ENCODE measurements at regions not wholly inside any gene's neighbourhood (a gene's known extent, or its start where the extent isn't known, plus 50 kb on each side); places are given as distances from the start of the nearest gene placed in this dataset.

DNA sequence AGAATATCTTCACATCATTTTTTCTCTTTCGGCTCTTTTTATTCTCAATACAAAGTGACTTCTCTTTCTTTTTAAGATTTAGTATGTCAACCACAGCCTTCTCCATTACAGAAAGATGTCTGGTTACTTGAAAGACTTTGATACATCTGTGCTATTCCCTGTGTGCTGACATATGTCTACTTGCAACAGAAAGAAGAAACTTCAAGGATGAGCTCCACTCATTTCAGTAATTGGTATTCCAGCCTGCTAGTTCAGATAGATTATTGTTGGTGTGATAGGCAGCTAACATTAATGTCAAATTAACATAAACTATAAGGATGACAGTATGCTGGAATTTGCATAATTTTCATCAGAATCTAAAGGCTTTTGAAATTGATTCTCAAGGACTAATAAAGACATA is 948.7 kb downstream of the PCDH18 start:
- Histone ChIP-seq H3K36me3 (ENCODE audit: control insufficient read depth, insufficient read depth, low read length) (no peaks in the 10 kb centered on the region), H3K4me3 (replicated peaks in 1 of 4; ENCODE audit: control extremely low read depth in 1 of 4, insufficient read depth in 1 of 4, low read depth in 3 of 4, low read length in 4 of 4) (no peak overlapping the region), H3K9me3 (ENCODE audit: control insufficient read depth, insufficient read depth, low read depth, low read length) (no peaks in the 10 kb centered on the region), H3K27me3 (ENCODE audit: control insufficient read depth, insufficient read depth, low read length) (no peaks in the 10 kb centered on the region), H3K9ac (ENCODE audit: insufficient read depth, low read length) (no peak overlapping the region), H3K27ac (ENCODE audit: insufficient read depth, low read length) (no peak overlapping the region), H3K79me2 (ENCODE audit: control insufficient read depth, insufficient read depth, low read length) (no peaks in the 10 kb centered on the region), H3K4me2 (ENCODE audit: extremely low read depth, insufficient read depth, low read length) (no peak overlapping the region), H4K20me1 (ENCODE audit: control insufficient read depth, extremely low read depth, insufficient read depth, low read length) (no peaks in the 10 kb centered on the region), H2AFZ (ENCODE audit: low read length) (no peak overlapping the region), H3K4me1 (ENCODE audit: control insufficient read depth, extremely low read depth, insufficient read depth, low read length) (no peaks in the 10 kb centered on the region)
- DNase-seq (ENCODE audit: low read depth in 2 of 2) = no peak
- TF ChIP-seq CTCF (conservative IDR thresholded peaks at IDR 0.05 in 1 of 2, IDR thresholded peaks at IDR 0.05 in 1 of 2; ENCODE audit: low read depth in 1 of 2, low read length in 2 of 2) (no peak), EZH2 (IDR thresholded peaks at IDR 0.05; ENCODE audit: low read length, missing control alignments) (no peak)

DNA sequence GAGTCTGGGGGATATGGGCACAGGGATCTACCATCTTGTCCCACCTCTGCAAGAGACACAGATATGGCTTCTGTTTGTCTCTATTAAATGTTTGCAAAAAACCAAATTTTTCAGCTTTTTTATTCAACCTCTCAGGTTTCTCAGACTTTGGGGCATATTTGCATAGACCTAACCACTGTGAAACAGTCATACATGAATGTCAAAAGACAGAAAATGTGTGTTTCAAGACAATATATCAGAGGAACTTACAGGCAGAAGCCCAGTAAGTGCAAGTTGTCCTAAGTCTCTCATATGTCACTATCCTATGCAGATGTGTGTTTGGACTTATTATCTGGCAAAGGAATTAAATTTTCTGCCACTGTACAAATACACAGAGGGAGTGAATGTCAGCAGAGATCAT is 951.2 kb downstream of the PCDH18 start:
- Histone ChIP-seq H3K9ac (ENCODE audit: insufficient read depth, low read length) (no peak overlapping the region), H3K79me2 (ENCODE audit: control insufficient read depth, insufficient read depth, low read length) (no peaks in the 10 kb centered on the region), H3K4me3 (replicated peaks in 1 of 4; ENCODE audit: control extremely low read depth in 1 of 4, insufficient read depth in 1 of 4, low read depth in 3 of 4, low read length in 4 of 4) (no peak overlapping the region), H2AFZ (ENCODE audit: low read length) (no peak overlapping the region), H3K36me3 (ENCODE audit: control insufficient read depth, insufficient read depth, low read length) (no peaks in the 10 kb centered on the region), H3K4me1 (ENCODE audit: control insufficient read depth, extremely low read depth, insufficient read depth, low read length) (no peaks in the 10 kb centered on the region), H3K27ac (ENCODE audit: insufficient read depth, low read length) (no peak overlapping the region), H4K20me1 (ENCODE audit: control insufficient read depth, extremely low read depth, insufficient read depth, low read length) (no peaks in the 10 kb centered on the region), H3K9me3 (ENCODE audit: control insufficient read depth, insufficient read depth, low read depth, low read length) (no peaks in the 10 kb centered on the region), H3K4me2 (ENCODE audit: extremely low read depth, insufficient read depth, low read length) (no peak overlapping the region), H3K27me3 (ENCODE audit: control insufficient read depth, insufficient read depth, low read length) (no peaks in the 10 kb centered on the region)
- no peak for TF ChIP-seq EZH2 (IDR thresholded peaks at IDR 0.05; ENCODE audit: low read length, missing control alignments)
- TF ChIP-seq CTCF (conservative IDR thresholded peaks at IDR 0.05 in 1 of 2, IDR thresholded peaks at IDR 0.05 in 1 of 2; ENCODE audit: low read depth in 1 of 2, low read length in 2 of 2) = no peak
- no peak for DNase-seq (ENCODE audit: low read depth in 2 of 2)

DNA sequence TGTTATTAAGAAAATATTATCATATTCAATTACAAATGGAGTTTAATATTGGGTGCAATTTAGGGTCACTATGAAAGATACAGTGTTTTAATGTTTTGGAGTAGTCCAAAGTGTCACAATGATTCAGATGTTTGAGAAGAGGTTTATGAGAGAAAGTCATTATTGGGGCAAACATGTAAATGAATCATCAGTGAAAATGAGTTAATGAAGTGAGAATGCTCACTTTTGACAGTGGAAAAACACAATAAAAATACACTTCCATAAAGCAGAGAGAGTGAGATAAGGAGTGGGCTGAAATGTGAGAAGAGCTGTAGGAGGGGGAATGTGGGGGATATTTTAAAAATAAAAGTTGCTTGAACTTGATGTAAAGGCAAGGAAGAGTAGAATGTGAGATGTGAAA is 957.1 kb downstream of the PCDH18 start:
- no peak for DNase-seq (ENCODE audit: low read depth in 2 of 2)
- H3K79me2 ChIP-seq (ENCODE audit: control insufficient read depth, insufficient read depth, low read length) = no peaks in the 10 kb centered on the region
- no peaks in the 10 kb centered on the region for H3K4me1 ChIP-seq (ENCODE audit: control insufficient read depth, extremely low read depth, insufficient read depth, low read length)
- no peaks in the 10 kb centered on the region for H3K9me3 ChIP-seq (ENCODE audit: control insufficient read depth, insufficient read depth, low read depth, low read length)
- H2AFZ ChIP-seq (ENCODE audit: low read length) = no peak overlapping the region
- H4K20me1 ChIP-seq (ENCODE audit: control insufficient read depth, extremely low read depth, insufficient read depth, low read length) = no peaks in the 10 kb centered on the region
- H3K36me3 ChIP-seq (ENCODE audit: control insufficient read depth, insufficient read depth, low read length) = no peaks in the 10 kb centered on the region
- no peak overlapping the region for H3K9ac ChIP-seq (ENCODE audit: insufficient read depth, low read length)
- no peak overlapping the region for H3K4me3 ChIP-seq (replicated peaks in 1 of 4; ENCODE audit: control extremely low read depth in 1 of 4, insufficient read depth in 1 of 4, low read depth in 3 of 4, low read length in 4 of 4)
- H3K27me3 ChIP-seq (ENCODE audit: control insufficient read depth, insufficient read depth, low read length) = no peaks in the 10 kb centered on the region
- no peak overlapping the region for H3K27ac ChIP-seq (ENCODE audit: insufficient read depth, low read length)
- TF ChIP-seq EZH2 (IDR thresholded peaks at IDR 0.05; ENCODE audit: low read length, missing control alignments) = no peak
- no peak for TF ChIP-seq CTCF (conservative IDR thresholded peaks at IDR 0.05 in 1 of 2, IDR thresholded peaks at IDR 0.05 in 1 of 2; ENCODE audit: low read depth in 1 of 2, low read length in 2 of 2)
- no peak overlapping the region for H3K4me2 ChIP-seq (ENCODE audit: extremely low read depth, insufficient read depth, low read length)

All from fibroblast of lung (primary cell).